ENCODE measurements at regions not wholly inside any gene's neighbourhood (a gene's known extent, or its start where the extent isn't known, plus 50 kb on each side); places are given as distances from the start of the nearest gene placed in this dataset.

GRCh38 chr7:119037941-119038340 is 813.4 kb downstream of the ANKRD7 start:
- TF ChIP-seq, protein P1, sequence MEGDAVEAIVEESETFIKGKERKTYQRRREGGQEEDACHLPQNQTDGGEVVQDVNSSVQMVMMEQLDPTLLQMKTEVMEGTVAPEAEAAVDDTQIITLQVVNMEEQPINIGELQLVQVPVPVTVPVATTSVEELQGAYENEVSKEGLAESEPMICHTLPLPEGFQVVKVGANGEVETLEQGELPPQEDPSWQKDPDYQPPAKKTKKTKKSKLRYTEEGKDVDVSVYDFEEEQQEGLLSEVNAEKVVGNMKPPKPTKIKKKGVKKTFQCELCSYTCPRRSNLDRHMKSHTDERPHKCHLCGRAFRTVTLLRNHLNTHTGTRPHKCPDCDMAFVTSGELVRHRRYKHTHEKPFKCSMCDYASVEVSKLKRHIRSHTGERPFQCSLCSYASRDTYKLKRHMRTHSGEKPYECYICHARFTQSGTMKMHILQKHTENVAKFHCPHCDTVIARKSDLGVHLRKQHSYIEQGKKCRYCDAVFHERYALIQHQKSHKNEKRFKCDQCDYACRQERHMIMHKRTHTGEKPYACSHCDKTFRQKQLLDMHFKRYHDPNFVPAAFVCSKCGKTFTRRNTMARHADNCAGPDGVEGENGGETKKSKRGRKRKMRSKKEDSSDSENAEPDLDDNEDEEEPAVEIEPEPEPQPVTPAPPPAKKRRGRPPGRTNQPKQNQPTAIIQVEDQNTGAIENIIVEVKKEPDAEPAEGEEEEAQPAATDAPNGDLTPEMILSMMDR (IDR thresholded peaks at IDR 0.05; ENCODE audit: low read depth, low read length, missing input control): no peak
- TF ChIP-seq SP1 (IDR thresholded peaks at IDR 0.05) (no peak), MAX (IDR thresholded peaks at IDR 0.05) (no peak), TAF1 (conservative IDR thresholded peaks at IDR 0.05) (no peak), GABPA (IDR thresholded peaks at IDR 0.05 in 1 of 2, conservative IDR thresholded peaks at IDR 0.05 in 1 of 2) (no peak), RAD21 (IDR thresholded peaks at IDR 0.05) (peak in 1 of 2 donors; percentile 42), RXRA (IDR thresholded peaks at IDR 0.05) (peak in 1 of 2 donors; percentile 41), YY1 (IDR thresholded peaks at IDR 0.05) (no peak), JUND (IDR thresholded peaks at IDR 0.05) (no peak), FOXA1 (IDR thresholded peaks at IDR 0.05) (no peak), ZBTB33 (IDR thresholded peaks at IDR 0.05) (no peak)
- TF ChIP-seq, protein P2, sequence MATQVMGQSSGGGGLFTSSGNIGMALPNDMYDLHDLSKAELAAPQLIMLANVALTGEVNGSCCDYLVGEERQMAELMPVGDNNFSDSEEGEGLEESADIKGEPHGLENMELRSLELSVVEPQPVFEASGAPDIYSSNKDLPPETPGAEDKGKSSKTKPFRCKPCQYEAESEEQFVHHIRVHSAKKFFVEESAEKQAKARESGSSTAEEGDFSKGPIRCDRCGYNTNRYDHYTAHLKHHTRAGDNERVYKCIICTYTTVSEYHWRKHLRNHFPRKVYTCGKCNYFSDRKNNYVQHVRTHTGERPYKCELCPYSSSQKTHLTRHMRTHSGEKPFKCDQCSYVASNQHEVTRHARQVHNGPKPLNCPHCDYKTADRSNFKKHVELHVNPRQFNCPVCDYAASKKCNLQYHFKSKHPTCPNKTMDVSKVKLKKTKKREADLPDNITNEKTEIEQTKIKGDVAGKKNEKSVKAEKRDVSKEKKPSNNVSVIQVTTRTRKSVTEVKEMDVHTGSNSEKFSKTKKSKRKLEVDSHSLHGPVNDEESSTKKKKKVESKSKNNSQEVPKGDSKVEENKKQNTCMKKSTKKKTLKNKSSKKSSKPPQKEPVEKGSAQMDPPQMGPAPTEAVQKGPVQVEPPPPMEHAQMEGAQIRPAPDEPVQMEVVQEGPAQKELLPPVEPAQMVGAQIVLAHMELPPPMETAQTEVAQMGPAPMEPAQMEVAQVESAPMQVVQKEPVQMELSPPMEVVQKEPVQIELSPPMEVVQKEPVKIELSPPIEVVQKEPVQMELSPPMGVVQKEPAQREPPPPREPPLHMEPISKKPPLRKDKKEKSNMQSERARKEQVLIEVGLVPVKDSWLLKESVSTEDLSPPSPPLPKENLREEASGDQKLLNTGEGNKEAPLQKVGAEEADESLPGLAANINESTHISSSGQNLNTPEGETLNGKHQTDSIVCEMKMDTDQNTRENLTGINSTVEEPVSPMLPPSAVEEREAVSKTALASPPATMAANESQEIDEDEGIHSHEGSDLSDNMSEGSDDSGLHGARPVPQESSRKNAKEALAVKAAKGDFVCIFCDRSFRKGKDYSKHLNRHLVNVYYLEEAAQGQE (IDR thresholded peaks at IDR 0.05): no peak
- TF ChIP-seq, protein P3, sequence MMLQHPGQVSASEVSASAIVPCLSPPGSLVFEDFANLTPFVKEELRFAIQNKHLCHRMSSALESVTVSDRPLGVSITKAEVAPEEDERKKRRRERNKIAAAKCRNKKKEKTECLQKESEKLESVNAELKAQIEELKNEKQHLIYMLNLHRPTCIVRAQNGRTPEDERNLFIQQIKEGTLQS (IDR thresholded peaks at IDR 0.05): no peak

All from liver (tissue), 3 donors.